IPS DF 6.9 (cell line): ENCODE measurements at regions not wholly inside any gene's neighbourhood (a gene's known extent, or its start where the extent isn't known, plus 50 kb on each side); places are given as distances from the start of the nearest gene placed in this dataset.

Experiments
- DNase-seq: peaks from one replicate; pipeline ENCODE4 v3.0.0-alpha.2; 2013; ENCODE audit warnings: low read depth, low spot score
- H3K27ac ChIP-seq: one replicate; pipeline ENCODE4 v1.5.1; 2013; ENCODE audit warnings: low read length, control low read depth
- H3K27me3 ChIP-seq: 2 replicates; pipeline ENCODE4 v1.6.1; 2013; ENCODE audit warnings: mild to moderate bottlenecking, low read length; ENCODE audit not compliant: control insufficient read depth, insufficient read depth
- H3K36me3 ChIP-seq: 2 replicates; pipeline ENCODE4 v1.6.1; 2013; ENCODE audit warnings: low read length; ENCODE audit not compliant: control insufficient read depth, insufficient read depth
- H3K4me1 ChIP-seq: 2 replicates; pipeline ENCODE4 v1.6.1; 2013; ENCODE audit warnings: low read length; ENCODE audit not compliant: control insufficient read depth, insufficient read depth
- H3K4me3 ChIP-seq: 2 replicates; pipeline ENCODE4 v1.5.1; 2013; ENCODE audit warnings: mild to moderate bottlenecking, low read length
- H3K9me3 ChIP-seq: 2 replicates; pipeline ENCODE4 v1.6.1; 2013; ENCODE audit warnings: low read length, inconsistent platforms; ENCODE audit not compliant: control insufficient read depth, insufficient read depth
- WGBS: extraction: QIAGEN DNeasy Blood & Tissue Kit; methylation state at CpG from one replicate; pipeline ENCODE4 v1.1.7; 2013; ENCODE audit warnings: mixed read lengths, missing lambda C conversion rate; ENCODE audit not compliant: insufficient read length, insufficient coverage; 5-methylcytosine and 5-hydroxymethylcytosine counted together

GRCh38 chr7:24341691-24342413 is 57.9 kb downstream of the NPY start:
- no peaks in the 10 kb centered on the region for H3K36me3 ChIP-seq
- H3K4me3 ChIP-seq = no peak overlapping the region
- no peaks in the 10 kb centered on the region for H3K9me3 ChIP-seq
- no CpG with 5 or more reads among the region's 3 CpGs for WGBS
- DNase-seq = no peak
- no peak overlapping the region for H3K27ac ChIP-seq
- no peaks in the 10 kb centered on the region; the same call in 1 of the 2 replicates for H3K27me3 ChIP-seq
- H3K4me1 ChIP-seq = peaks cover 3% of the 10 kb centered on the region; the same call in 1 of the 2 replicates

- no CpG with 5 or more reads among the region's 2 CpGs for WGBS
- no peak for DNase-seq
- Histone ChIP-seq H3K27me3 (no peaks in the 10 kb centered on the region; the same call in 1 of the 2 replicates), H3K9me3 (no peaks in the 10 kb centered on the region), H3K4me1 (peaks cover 3% of the 10 kb centered on the region; the same call in 1 of the 2 replicates), H3K4me3 (no peak overlapping the region), H3K36me3 (no peaks in the 10 kb centered on the region), H3K27ac (no peak overlapping the region)
Observed at GRCh38 chr7:24343614-24344013, 59.6 kb downstream of the NPY start.

GRCh38 chr7:24346129-24346528 is 62.1 kb downstream of the NPY start:
- no peaks in the 10 kb centered on the region for H3K27me3 ChIP-seq
- DNase-seq = no peak
- no peak overlapping the region for H3K27ac ChIP-seq
- no peaks in the 10 kb centered on the region for H3K36me3 ChIP-seq
- no CpG with 5 or more reads among the region's 5 CpGs for WGBS
- H3K4me1 ChIP-seq = peaks cover 1% of the 10 kb centered on the region; the same call in 1 of the 2 replicates
- H3K4me3 ChIP-seq = no peak overlapping the region
- no peaks in the 10 kb centered on the region for H3K9me3 ChIP-seq

GRCh38 chr7:24346716-24347115 is 62.7 kb downstream of the NPY start:
- H3K36me3 ChIP-seq = no peaks in the 10 kb centered on the region
- DNase-seq = no peak
- no peaks in the 10 kb centered on the region for H3K4me1 ChIP-seq
- WGBS = no CpG with 5 or more reads among the region's 3 CpGs
- H3K4me3 ChIP-seq = no peak overlapping the region
- H3K27me3 ChIP-seq = no peaks in the 10 kb centered on the region
- H3K9me3 ChIP-seq = no peaks in the 10 kb centered on the region
- H3K27ac ChIP-seq = no peak overlapping the region

- WGBS = no CpG with 5 or more reads among the region's 2 CpGs
- H3K4me3 ChIP-seq = no peak overlapping the region
Observed at GRCh38 chr7:24349339-24349738, 65.3 kb downstream of the NPY start.

GRCh38 chr7:24354456-24354855 is 70.5 kb downstream of the NPY start:
- H3K4me1 ChIP-seq = no peaks in the 10 kb centered on the region
- H3K36me3 ChIP-seq = no peaks in the 10 kb centered on the region
- no CpG with 5 or more reads among the region's 4 CpGs for WGBS
- no peak for DNase-seq
- no peak overlapping the region for H3K4me3 ChIP-seq
- H3K27ac ChIP-seq = no peak overlapping the region
- no peaks in the 10 kb centered on the region for H3K27me3 ChIP-seq
- 0 out of 2 replicates have a peak, but pooled peaks cover 2% of the 10 kb centered on the region for H3K9me3 ChIP-seq

More at GRCh38 chr7:24349339-24349738, 65.3 kb downstream of the NPY start:
- Histone ChIP-seq H3K27me3 (no peaks in the 10 kb centered on the region), H3K27ac (no peak overlapping the region), H3K9me3 (no peaks in the 10 kb centered on the region), H3K36me3 (no peaks in the 10 kb centered on the region), H3K4me1 (no peaks in the 10 kb centered on the region)
- DNase-seq = no peak

GRCh38 chr7:24356718-24357386 is 72.9 kb downstream of the NPY start:
- Histone ChIP-seq H3K9me3 (0 out of 2 replicates have a peak, but pooled peaks cover 2% of the 10 kb centered on the region), H3K27me3 (no peaks in the 10 kb centered on the region), H3K4me1 (no peaks in the 10 kb centered on the region), H3K27ac (no peak overlapping the region), H3K4me3 (no peak overlapping the region), H3K36me3 (no peaks in the 10 kb centered on the region)
- no CpG with 5 or more reads among the region's 6 CpGs for WGBS
- no peak for DNase-seq

GRCh38 chr7:24361001-24361400 is 77.0 kb downstream of the NPY start:
- no peaks in the 10 kb centered on the region for H3K9me3 ChIP-seq
- H3K4me1 ChIP-seq = no peaks in the 10 kb centered on the region
- no peak for DNase-seq
- H3K36me3 ChIP-seq = no peaks in the 10 kb centered on the region
- no peak overlapping the region for H3K27ac ChIP-seq
- H3K27me3 ChIP-seq = no peaks in the 10 kb centered on the region
- no peak overlapping the region for H3K4me3 ChIP-seq
- WGBS = no CpG with 5 or more reads among the region's 3 CpGs

- Histone ChIP-seq H3K27ac (no peak overlapping the region), H3K4me1 (no peaks in the 10 kb centered on the region), H3K9me3 (no peaks in the 10 kb centered on the region), H3K4me3 (no peak overlapping the region), H3K36me3 (no peaks in the 10 kb centered on the region), H3K27me3 (no peaks in the 10 kb centered on the region)
- DNase-seq = no peak
- WGBS = no CpG with 5 or more reads among the region's 1 CpG
Observed at GRCh38 chr7:24365606-24366005, 81.6 kb downstream of the NPY start.

- H3K36me3 ChIP-seq = no peaks in the 10 kb centered on the region
- H3K27me3 ChIP-seq = no peaks in the 10 kb centered on the region
- no peak overlapping the region for H3K27ac ChIP-seq
- DNase-seq = no peak
- no CpG with 5 or more reads among the region's 4 CpGs for WGBS
- H3K4me3 ChIP-seq = no peak overlapping the region
- H3K9me3 ChIP-seq = no peaks in the 10 kb centered on the region
- no peaks in the 10 kb centered on the region for H3K4me1 ChIP-seq
Observed at GRCh38 chr7:24366876-24367275, 82.9 kb downstream of the NPY start.
